ENCODE measurements at regions not wholly inside any gene's neighbourhood (a gene's known extent, or its start where the extent isn't known, plus 50 kb on each side); places are given as distances from the start of the nearest gene placed in this dataset.

GRCh38 chr13:90385781-90386489 is 961.6 kb upstream of the MIR17HG start:
- TF ChIP-seq CTCF (IDR thresholded peaks at IDR 0.05; ENCODE audit: low read depth, low read length, missing input control) (no peak), MAX (IDR thresholded peaks at IDR 0.05) (no peak), YY1 (IDR thresholded peaks at IDR 0.05) (no peak), SP1 (IDR thresholded peaks at IDR 0.05) (no peak), REST (IDR thresholded peaks at IDR 0.05) (no peak), EGR1 (IDR thresholded peaks at IDR 0.05; ENCODE audit: low read depth in 2 of 2) (no peak), RXRA (IDR thresholded peaks at IDR 0.05) (no peak), ZBTB33 (IDR thresholded peaks at IDR 0.05) (no peak), RAD21 (IDR thresholded peaks at IDR 0.05) (no peak), JUND (IDR thresholded peaks at IDR 0.05) (no peak), GABPA (IDR thresholded peaks at IDR 0.05 in 1 of 2, conservative IDR thresholded peaks at IDR 0.05 in 1 of 2) (no peak), TAF1 (conservative IDR thresholded peaks at IDR 0.05) (no peak)

Measured in liver (tissue), 3 donors.